Smooth muscle cell (in vitro differentiated cells): ENCODE measurements at regions not wholly inside any gene's neighbourhood (a gene's known extent, or its start where the extent isn't known, plus 50 kb on each side); places are given as distances from the start of the nearest gene placed in this dataset.
A peak's percentile ranks its signal among the peaks of the same experiment; 100 is the strongest.

Experiments used
- DNase-seq: peaks from one replicate; lab custom pipeline; 2025; ENCODE audit not compliant: unreplicated experiment; lab: John Stamatoyannopoulos, UW
- H2AFZ ChIP-seq: fragments of 200-600 bp; sonication (generic); 2 replicates; pipeline ENCODE4 v1.6.0; 2016; ENCODE audit warnings: antibody characterized with exemption, low read depth, mild to moderate bottlenecking
- H3F3A ChIP-seq: fragments of 200-600 bp; sonication (generic); 2 replicates; pipeline ENCODE4 v1.6.0; 2017; ENCODE audit warnings: antibody characterized with exemption, low read depth
- H3K27ac ChIP-seq: fragments of 200-600 bp; sonication (generic); 2 replicates; pipeline ENCODE4 v1.5.1; 2016; ENCODE audit warnings: low read depth, mild to moderate bottlenecking
- H3K27me3 ChIP-seq: fragments of 200-600 bp; sonication (generic); 2 replicates; pipeline ENCODE4 v1.6.1; 2016; ENCODE audit warnings: low read depth, mild to moderate bottlenecking
- H3K36me3 ChIP-seq: fragments of 200-600 bp; sonication (generic); 2 replicates; pipeline ENCODE4 v1.5.1; 2016; ENCODE audit warnings: low read depth
- H3K4me1 ChIP-seq: fragments of 200-600 bp; sonication (generic); 2 replicates; pipeline ENCODE4 v1.5.1; 2016; ENCODE audit warnings: low read depth
- H3K4me2 ChIP-seq: fragments of 200-600 bp; sonication (generic); 2 replicates; pipeline ENCODE4 v1.6.0; 2016; ENCODE audit warnings: mild to moderate bottlenecking
- H3K4me3 ChIP-seq: fragments of 200-600 bp; sonication (generic); 2 replicates; pipeline ENCODE4 v1.5.1; 2016; ENCODE audit warnings: mild to moderate bottlenecking
- H3K79me2 ChIP-seq: fragments of 200-600 bp; sonication (generic); 2 replicates; pipeline ENCODE4 v1.6.0; 2016; ENCODE audit warnings: low read depth, mild to moderate bottlenecking
- H3K9ac ChIP-seq: fragments of 200-600 bp; sonication (generic); 2 replicates; pipeline ENCODE4 v1.6.0; 2016; ENCODE audit warnings: low read depth
- H3K9me3 ChIP-seq: fragments of 200-600 bp; sonication (generic); replicated peaks from 2 replicates; pipeline ENCODE4 v1.5.1; 2016; ENCODE audit warnings: low read depth
- H4K20me1 ChIP-seq: fragments of 200-600 bp; sonication (generic); 2 replicates; pipeline ENCODE4 v1.6.0; 2016; ENCODE audit warnings: low read depth
- CTCF ChIP-seq: fragments of 200-600 bp; sonication (generic); IDR thresholded peaks from 2 replicates; pipeline ENCODE4 v1.5.1; 2017; ENCODE audit warnings: borderline replicate concordance, mild to moderate bottlenecking, antibody characterized with exemption; ENCODE audit not compliant: insufficient read depth, poor library complexity, severe bottlenecking
- WGBS: methylation state at CpG from one replicate; pipeline ENCODE4 v1.1.7; 2016; ENCODE audit warnings: low lambda C conversion rate; 5-methylcytosine and 5-hydroxymethylcytosine counted together

- Histone ChIP-seq H3K4me1 (peaks cover 4% of the 10 kb centered on the region), H3K4me3 (no peak overlapping the region), H3K4me2 (no peak overlapping the region), H3K27ac (no peak overlapping the region), H3K36me3 (no peaks in the 10 kb centered on the region), H3F3A (peaks cover 4% of the 10 kb centered on the region), H3K9me3 (no peaks in the 10 kb centered on the region), H3K9ac (no peak overlapping the region), H2AFZ (no peak overlapping the region), H4K20me1 (no peaks in the 10 kb centered on the region), H3K27me3 (no peaks in the 10 kb centered on the region), H3K79me2 (no peaks in the 10 kb centered on the region)
- no peak for DNase-seq
- WGBS, result 96% methylated on average over 1 of the region's 1 CpG
- TF ChIP-seq CTCF, result no peak
These were observed 517.8 kb upstream of the PAPPA start for GRCh38 chr9:115635680-115636383.

GRCh38 chr9:115636596-115636995 lies 517.0 kb upstream of the PAPPA start:
- Histone ChIP-seq H3K4me2 (no peak overlapping the region), H3K27me3 (no peaks in the 10 kb centered on the region), H4K20me1 (no peaks in the 10 kb centered on the region), H3K9ac (no peak overlapping the region), H3K4me1 (peaks cover 4% of the 10 kb centered on the region), H3K4me3 (no peak overlapping the region), H3K27ac (no peak overlapping the region), H3K79me2 (no peaks in the 10 kb centered on the region), H2AFZ (no peak overlapping the region), H3F3A (peaks cover 4% of the 10 kb centered on the region), H3K36me3 (no peaks in the 10 kb centered on the region), H3K9me3 (no peaks in the 10 kb centered on the region)
- no peak for DNase-seq
- WGBS, result 77% methylated on average over 4 of the region's 4 CpGs
- no peak for TF ChIP-seq CTCF

- Histone ChIP-seq H2AFZ (no peak overlapping the region), H3K36me3 (no peaks in the 10 kb centered on the region), H3K9ac (no peak overlapping the region), H3K27me3 (no peaks in the 10 kb centered on the region), H4K20me1 (no peaks in the 10 kb centered on the region), H3K9me3 (no peaks in the 10 kb centered on the region), H3K4me2 (no peak overlapping the region), H3F3A (no peaks in the 10 kb centered on the region), H3K27ac (no peak overlapping the region), H3K4me1 (peaks cover 4% of the 10 kb centered on the region), H3K4me3 (no peak overlapping the region), H3K79me2 (no peaks in the 10 kb centered on the region)
- TF ChIP-seq CTCF, result no peak
- no peak for DNase-seq
These were observed 515.9 kb upstream of the PAPPA start for GRCh38 chr9:115637661-115638060.

- H3K9ac ChIP-seq, result peak overlapping the region; percentile 5
- no peaks in the 10 kb centered on the region for H3K36me3 ChIP-seq
- no peak for DNase-seq
- H3K27me3 ChIP-seq, result no peaks in the 10 kb centered on the region
- H2AFZ ChIP-seq, result no peak overlapping the region
- TF ChIP-seq CTCF, result no peak
- no peaks in the 10 kb centered on the region for H3K79me2 ChIP-seq
- no peaks in the 10 kb centered on the region for H4K20me1 ChIP-seq
- peaks cover 4% of the 10 kb centered on the region for H3K4me1 ChIP-seq
- H3K27ac ChIP-seq, result peak overlapping the region; percentile 77
- no peaks in the 10 kb centered on the region for H3K9me3 ChIP-seq
- peak overlapping the region; percentile 49 for H3K4me2 ChIP-seq
- H3K4me3 ChIP-seq, result no peak overlapping the region
- 28% methylated on average over 2 of the region's 2 CpGs for WGBS
- H3F3A ChIP-seq, result no peaks in the 10 kb centered on the region
These were observed 512.7 kb upstream of the PAPPA start for GRCh38 chr9:115640887-115641286.
